PC-3 (cell line): ENCODE measurements at regions not wholly inside any gene's neighbourhood (a gene's known extent, or its start where the extent isn't known, plus 50 kb on each side); places are given as distances from the start of the nearest gene placed in this dataset.

Experiments
- CTCF ChIP-seq: fragments of 300-600 bp; sonication (generic); conservative IDR thresholded peaks from 2 replicates; pipeline ENCODE4 v1.5.1; 2017; ENCODE audit warnings: antibody characterized with exemption, low read depth, mild to moderate bottlenecking, low read length
- EZH2phosphoT487 ChIP-seq: fragments of 300-600 bp; sonication (generic); IDR thresholded peaks from 2 replicates; pipeline ENCODE4 v1.6.1; 2018; ENCODE audit warnings: mild to moderate bottlenecking, antibody characterized with exemption, low read length, borderline replicate concordance

- peak; percentile 53 for TF ChIP-seq CTCF
- no peak for TF ChIP-seq EZH2phosphoT487
Observed at GRCh38 chr5:174571662-174572397, 152.6 kb upstream of the MSX2 start.
